ENCODE measurements at regions not wholly inside any gene's neighbourhood (a gene's known extent, or its start where the extent isn't known, plus 50 kb on each side); places are given as distances from the start of the nearest gene placed in this dataset.
A peak's percentile ranks its signal among the peaks of the same experiment; 100 is the strongest.

DNA sequence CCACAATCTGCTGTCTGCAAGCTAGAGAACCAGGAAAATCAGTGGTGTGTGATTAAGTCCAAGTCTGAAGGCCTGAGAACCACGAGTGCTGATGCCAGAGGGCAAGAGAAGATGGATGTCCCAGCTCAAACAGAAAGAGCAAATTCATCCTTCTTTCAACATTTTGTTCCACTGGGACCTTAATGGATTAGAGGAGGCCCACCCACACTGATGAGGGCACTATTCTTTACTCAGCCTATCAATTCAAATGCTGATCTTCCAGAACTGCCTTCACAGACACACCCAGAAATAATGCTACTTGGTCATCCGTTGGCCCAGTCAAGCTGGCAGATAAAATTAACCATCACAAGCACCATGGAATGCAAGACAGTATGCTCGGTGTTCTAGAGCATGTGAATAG is 226.6 kb upstream of the SASH1 start:
- no peak for DNase-seq
- Mint-ChIP-seq H3K27ac (no peak overlapping the region), H3K9me3 (no peaks in the 10 kb centered on the region), H3K4me1 (no peaks in the 10 kb centered on the region), H3K4me3 (no peak overlapping the region), H3K27me3 (peaks cover 11% of the 10 kb centered on the region)
- no peak for ATAC-seq

DNA sequence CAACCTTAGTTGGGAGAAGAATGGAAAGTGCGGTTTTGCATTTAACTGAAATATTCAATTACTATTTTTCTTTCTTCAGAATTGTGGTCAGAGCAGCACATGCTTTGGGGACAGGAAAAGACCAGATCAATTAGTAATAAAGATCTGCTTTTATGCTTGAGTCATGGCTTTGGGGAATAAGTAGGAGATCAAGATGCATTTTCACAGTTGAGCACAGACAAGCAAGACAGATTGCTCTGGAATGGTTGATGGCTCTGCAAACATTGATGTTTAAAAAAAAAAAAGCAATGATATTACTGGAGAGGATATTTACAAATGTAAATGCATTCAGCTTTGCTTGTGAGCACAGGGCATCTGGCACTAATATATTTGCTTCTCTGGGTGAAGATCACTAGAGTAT is 224.4 kb upstream of the SASH1 start:
- Mint-ChIP-seq H3K4me3 (no peak overlapping the region), H3K9me3 (no peaks in the 10 kb centered on the region), H3K27ac (no peak overlapping the region), H3K27me3 (peaks cover 6% of the 10 kb centered on the region), H3K4me1 (no peaks in the 10 kb centered on the region)
- ATAC-seq = no peak
- DNase-seq = no peak

DNA sequence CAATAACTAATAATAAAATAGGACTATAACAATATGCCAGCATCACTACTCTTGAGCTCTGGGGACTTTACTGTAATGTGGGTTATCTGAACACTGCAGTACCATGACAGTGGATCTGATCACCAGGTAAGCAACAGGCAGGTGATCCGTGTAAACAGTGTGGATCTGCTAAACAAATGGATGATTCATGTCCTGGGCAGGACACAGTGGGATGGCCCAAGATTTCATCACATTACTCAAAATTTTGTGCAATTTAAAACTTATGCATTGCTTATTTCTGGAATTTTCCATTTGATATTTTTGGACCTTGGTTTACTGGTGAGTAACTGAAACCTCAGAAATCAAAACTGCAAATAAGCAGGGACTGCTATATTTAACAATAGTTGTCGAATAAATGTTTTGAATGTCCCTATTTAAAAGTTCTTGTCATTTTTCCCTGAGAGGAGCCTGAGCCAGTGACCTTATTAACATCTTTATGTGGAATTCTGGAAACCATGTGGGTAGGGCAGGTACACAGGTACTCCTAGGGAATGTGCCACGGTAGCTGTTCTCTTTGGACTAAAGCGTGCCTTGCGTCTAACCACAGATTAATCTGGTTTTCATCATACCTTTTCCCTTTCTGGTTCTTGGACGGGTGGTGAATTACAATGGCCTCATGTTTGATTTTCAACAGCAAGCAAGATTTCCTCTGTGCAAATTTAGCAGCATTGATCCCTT is 214.5 kb upstream of the SASH1 start:
- no peak for DNase-seq
- no peaks in the 10 kb centered on the region for H3K4me1 Mint-ChIP-seq
- H3K27ac Mint-ChIP-seq = no peak overlapping the region
- H3K9me3 Mint-ChIP-seq = no peaks in the 10 kb centered on the region
- no peak for ATAC-seq
- peaks cover 9% of the 10 kb centered on the region for H3K27me3 Mint-ChIP-seq
- no peak overlapping the region for H3K4me3 Mint-ChIP-seq

DNA sequence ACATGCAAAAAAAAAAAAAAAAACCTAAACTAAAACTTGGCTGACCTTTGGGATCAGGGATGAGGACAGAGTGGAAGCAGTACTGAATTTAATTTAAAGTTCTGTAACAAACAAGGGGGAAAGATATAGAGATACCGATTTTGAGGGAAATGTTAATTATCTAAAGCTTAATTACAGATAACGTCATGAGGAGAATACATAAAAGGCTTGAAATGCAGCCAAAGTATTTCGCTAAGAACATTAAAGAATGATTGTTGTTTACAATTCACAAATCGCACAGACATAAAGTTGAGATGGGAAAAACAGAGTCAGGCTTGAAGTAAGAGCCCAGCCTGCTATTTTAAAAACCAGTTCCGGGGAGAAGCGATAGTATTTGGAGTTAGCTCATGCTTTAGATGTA is 208.0 kb upstream of the SASH1 start:
- DNase-seq = no peak
- no peak for ATAC-seq
- Mint-ChIP-seq H3K4me1 (no peaks in the 10 kb centered on the region), H3K27ac (no peak overlapping the region), H3K9me3 (peaks cover 0 to 11% of the 10 kb centered on the region in 2 donors), H3K27me3 (peaks cover 9% of the 10 kb centered on the region), H3K4me3 (no peak overlapping the region)

DNA sequence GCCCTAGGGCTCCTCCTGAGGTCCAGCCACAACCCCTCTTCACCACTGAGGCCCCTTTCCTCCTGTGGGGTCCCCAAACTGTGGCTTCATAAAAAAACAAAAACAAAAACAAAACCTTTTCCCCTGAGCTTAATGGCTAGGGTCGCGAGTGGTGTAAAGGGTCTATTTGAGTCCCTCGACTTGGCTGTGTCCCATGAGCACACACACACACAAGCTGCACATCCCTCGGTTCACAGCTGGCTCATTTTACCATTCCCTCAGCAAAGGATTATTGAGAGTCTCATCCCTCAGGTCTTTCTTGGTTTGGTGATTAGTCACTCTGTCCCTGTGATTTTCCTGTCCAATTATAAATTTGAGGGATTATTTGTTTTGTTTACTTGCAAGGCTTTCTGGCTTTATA is 206.1 kb upstream of the SASH1 start:
- no peaks in the 10 kb centered on the region for H3K27me3 Mint-ChIP-seq
- ATAC-seq (no peak), DNase-seq (no peak)
- no peaks in the 10 kb centered on the region for H3K4me1 Mint-ChIP-seq
- H3K27ac Mint-ChIP-seq = no peak overlapping the region
- H3K4me3 Mint-ChIP-seq = no peak overlapping the region
- peaks cover 0 to 11% of the 10 kb centered on the region in 2 donors for H3K9me3 Mint-ChIP-seq

DNA sequence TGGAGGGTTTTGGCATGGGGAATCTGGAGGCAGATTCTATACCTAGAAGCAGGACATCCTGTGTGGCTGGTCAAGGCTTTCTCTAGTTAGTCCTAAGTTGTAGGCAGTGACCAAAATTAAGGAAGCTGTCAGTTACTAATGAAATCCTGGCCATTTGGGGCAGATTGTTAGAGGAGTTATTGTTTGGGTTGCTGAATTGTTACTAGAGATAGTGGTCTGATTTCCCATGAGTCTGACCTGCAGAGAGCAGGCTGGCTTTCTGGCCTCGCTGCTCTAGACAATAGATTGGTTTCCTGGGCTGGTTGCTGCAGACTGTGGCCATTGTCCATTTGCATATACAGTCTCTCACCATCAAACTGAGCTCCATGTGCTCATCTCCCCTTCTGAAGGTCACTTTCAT is 205.0 kb upstream of the SASH1 start:
- no peak for ATAC-seq
- Mint-ChIP-seq H3K9me3 (peaks cover 0 to 11% of the 10 kb centered on the region in 2 donors), H3K4me1 (no peaks in the 10 kb centered on the region)

DNA sequence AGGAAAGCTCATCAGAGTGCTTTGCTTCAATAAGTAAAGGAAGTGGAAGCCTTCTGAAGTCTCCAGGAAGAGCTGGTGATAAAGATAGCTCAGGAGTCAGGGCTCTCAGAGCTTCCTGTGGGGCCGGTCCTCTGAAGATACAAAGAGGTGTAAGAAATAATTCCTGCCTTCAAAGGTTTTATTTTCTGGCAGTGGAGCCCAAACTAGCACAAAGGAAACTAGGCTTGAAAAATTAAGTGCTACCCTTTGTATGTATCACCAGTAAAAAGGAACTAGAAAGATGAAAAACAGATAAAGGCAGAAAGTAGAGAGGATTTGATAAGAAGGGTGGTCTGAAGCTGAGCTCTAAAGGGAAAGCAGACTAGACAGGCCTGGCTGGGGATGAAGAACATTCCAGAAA is 204.1 kb upstream of the SASH1 start:
- Mint-ChIP-seq H3K4me3 (no peak overlapping the region), H3K27ac (no peak overlapping the region)

More for the DNA sequence above, 205.0 kb upstream of the SASH1 start:
- Mint-ChIP-seq H3K4me3 (no peak overlapping the region), H3K27ac (no peak overlapping the region), H3K27me3 (peaks cover 4% of the 10 kb centered on the region)
- DNase-seq = no peak

DNA sequence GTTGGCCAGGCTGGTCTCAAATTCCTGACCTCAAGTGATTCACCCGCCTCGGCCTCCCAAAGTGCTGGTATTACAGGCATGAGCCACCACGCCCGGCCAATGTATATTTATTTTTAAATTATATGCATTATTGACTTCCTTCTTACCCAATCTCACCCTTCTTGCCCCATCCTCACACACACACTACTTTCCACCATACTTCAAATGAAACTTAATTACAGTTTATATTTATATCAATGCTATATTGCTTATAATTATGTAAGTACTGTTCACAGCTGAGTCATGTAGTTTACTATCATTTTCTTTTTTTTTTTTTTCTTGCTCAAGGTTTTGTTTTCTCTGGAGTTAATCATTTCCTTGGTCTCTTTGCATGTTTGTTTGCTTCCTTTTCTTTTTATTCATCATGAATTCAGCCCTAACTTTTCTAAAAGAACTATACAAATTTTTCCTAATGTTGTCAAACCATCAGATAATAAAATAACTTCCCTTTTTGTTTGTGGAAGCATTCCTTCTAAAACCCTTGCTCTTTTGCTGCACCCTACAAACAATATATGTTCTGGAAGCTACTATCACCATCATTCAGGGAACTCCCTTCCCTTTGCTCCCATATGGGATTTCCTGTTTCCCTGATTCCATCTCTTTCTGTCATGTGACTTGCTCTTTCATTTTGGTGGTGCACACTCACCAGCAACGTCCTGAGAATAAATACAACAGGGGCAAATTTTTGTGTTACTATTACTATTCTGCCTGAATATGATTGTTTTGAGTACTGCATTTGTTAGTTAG is 201.7 kb upstream of the SASH1 start:
- DNase-seq (no peak), ATAC-seq (no peak)
- H3K9me3 Mint-ChIP-seq = peaks cover 0 to 11% of the 10 kb centered on the region in 2 donors
- H3K27ac Mint-ChIP-seq = no peak overlapping the region
- H3K4me3 Mint-ChIP-seq = no peak overlapping the region
- H3K27me3 Mint-ChIP-seq = peaks cover 18% of the 10 kb centered on the region
- peaks cover 2% of the 10 kb centered on the region for H3K4me1 Mint-ChIP-seq

More for the DNA sequence above, 204.1 kb upstream of the SASH1 start:
- peaks cover 0 to 11% of the 10 kb centered on the region in 2 donors for H3K9me3 Mint-ChIP-seq
- no peak for DNase-seq
- H3K4me1 Mint-ChIP-seq = no peaks in the 10 kb centered on the region
- peaks cover 13% of the 10 kb centered on the region for H3K27me3 Mint-ChIP-seq
- ATAC-seq = no peak

DNA sequence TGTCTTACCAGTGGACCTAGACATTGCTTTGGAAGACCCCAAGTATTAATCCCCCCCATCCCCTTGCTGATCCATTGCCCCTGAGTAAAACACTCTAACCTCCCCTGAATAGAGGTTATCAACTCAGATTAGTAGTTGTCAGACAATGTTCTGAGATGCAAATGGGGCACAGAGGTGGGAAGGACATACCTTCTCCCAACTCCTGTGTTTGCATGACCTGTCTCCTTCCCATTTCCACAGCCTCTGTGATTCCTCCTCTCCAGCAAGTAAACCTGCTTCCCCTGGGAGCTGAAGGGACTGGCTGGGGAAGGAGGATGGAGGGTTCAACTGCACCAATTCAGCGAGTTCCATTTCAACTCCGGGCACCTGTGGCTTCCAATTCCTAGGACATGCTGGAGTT is 199.8 kb upstream of the SASH1 start:
- H3K4me1 Mint-ChIP-seq = peaks cover 16% of the 10 kb centered on the region
- H3K27ac Mint-ChIP-seq = no peak overlapping the region
- peaks cover 18% of the 10 kb centered on the region for H3K27me3 Mint-ChIP-seq
- ATAC-seq = no peak
- no peak for DNase-seq
- H3K4me3 Mint-ChIP-seq = no peak overlapping the region
- peaks cover 0 to 3% of the 10 kb centered on the region in 2 donors for H3K9me3 Mint-ChIP-seq

DNA sequence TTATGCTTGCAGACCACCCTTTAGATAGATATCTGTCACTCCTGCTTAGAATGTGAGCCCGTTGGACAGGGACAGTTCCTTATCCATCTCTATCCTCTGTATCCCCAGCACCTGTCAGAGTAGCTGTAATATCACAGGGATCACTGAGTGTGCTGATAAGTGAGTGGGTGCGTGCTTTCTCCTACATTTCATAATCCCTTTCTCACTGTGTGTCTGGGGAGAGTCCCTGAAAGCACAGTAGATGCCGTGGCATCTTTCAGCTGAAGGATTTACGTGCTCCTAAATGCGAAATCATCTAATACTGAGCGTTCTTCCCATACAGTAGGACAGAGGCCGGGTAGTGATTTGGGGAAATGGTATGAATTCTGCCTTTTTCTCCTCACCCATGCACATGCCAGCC is 198.9 kb upstream of the SASH1 start:
- Mint-ChIP-seq H3K9me3 (no peaks in the 10 kb centered on the region), H3K27ac (no peak overlapping the region), H3K4me1 (peaks cover 16% of the 10 kb centered on the region), H3K27me3 (peaks cover 18% of the 10 kb centered on the region), H3K4me3 (no peak overlapping the region)
- ATAC-seq (no peak), DNase-seq (no peak)

DNA sequence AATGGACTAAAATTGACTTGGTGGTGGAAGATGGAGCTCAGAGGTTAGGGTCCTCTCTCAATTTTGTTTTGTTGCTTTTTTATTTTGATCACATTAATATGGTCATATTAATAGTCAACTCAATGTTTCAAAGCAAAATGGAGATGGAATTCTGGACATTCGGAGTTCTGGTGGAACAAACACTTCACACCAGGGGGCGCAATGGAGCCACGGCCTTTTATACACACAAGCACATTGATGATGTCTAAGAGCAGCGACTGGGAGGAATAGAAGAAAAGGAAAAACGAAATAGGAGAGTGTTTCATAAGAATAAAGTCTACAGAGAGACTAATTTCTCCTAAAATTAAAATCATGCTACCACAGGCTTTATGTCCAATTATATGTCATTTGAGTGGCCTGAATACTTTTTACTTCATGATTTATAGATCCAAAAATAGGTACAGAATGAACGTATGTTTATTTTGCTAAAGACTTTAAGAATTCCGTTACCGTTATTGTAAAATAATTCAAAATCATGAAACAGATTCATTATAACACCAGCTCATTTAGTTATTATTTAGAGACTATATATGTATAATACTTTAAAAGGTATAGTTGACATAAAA is 197.6 kb upstream of the SASH1 start:
- H3K27ac Mint-ChIP-seq = no peak overlapping the region

DNA sequence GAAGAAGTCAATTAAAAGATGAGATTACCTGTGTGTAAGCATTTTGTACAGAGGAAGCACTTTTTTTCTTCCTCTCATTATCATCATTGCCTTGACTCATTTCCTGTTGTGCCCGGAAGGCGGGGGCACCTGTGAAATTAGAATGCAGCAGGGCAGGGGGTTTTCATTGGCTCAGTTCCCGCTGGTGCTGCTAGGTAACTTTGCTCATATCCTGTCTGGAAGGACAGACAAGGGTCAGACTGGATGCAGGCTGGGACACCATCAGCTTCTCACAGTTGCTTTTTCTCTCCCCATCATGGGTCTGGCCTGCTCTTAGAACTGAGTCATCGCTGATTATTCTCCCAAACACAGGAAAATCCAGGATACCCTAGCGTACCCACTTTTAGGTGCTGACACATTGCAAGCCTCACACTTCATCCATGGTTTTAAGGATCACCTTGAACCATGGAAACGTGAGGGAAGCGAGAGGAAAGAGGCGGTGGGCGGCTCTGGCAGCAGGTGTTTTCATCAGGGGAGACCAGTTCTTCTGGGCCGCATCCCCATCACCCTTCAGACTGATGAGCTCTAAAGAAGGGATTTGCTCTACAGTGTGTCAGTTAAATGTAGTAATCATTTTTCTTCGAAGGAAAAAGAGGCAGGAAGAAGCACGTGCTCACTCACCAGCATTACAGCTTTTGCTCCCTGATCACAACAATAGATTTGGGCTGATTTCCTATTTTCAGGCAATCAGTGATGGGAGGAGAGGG is 195.7 kb upstream of the SASH1 start:
- Mint-ChIP-seq H3K27me3 (peaks cover 20% of the 10 kb centered on the region), H3K4me1 (peaks cover 16% of the 10 kb centered on the region), H3K27ac (peak overlapping the region; percentile 67 to 78), H3K4me3 (peak overlapping the region; percentile 24 to 48), H3K9me3 (peaks cover 0 to 7% of the 10 kb centered on the region in 2 donors)
- peak; percentile 97 for ATAC-seq
- DNase-seq = peak; percentile 25 to 74

More for the DNA sequence above, 197.6 kb upstream of the SASH1 start:
- no peak for ATAC-seq
- peaks cover 18% of the 10 kb centered on the region for H3K27me3 Mint-ChIP-seq
- H3K4me1 Mint-ChIP-seq = peaks cover 16% of the 10 kb centered on the region
- peaks cover 0 to 7% of the 10 kb centered on the region in 2 donors for H3K9me3 Mint-ChIP-seq
- H3K4me3 Mint-ChIP-seq = peak overlapping the region in 1 of 2 donors; percentile 35
- DNase-seq = peak; percentile 30 to 58

DNA sequence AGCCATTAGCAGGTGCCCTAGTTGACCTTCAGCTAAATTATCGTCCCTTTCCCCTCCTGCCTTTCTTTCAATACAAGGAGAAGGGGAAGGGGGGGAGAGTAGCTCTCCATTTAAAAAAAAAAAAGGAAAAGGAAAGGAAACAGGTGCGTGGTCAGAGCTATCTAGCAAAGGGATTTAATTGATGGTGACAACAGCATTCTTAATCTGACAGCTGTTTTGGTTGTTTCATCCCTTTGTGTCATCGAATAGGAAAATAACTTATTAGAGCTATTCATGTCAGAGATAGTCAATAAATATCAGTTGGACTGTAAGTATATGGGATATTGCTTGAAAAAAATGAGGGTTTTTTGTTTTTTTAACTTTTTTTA is 195.2 kb upstream of the SASH1 start:
- Mint-ChIP-seq H3K27ac (peak overlapping the region in 1 of 2 donors; percentile 28), H3K4me1 (peaks cover 16% of the 10 kb centered on the region), H3K4me3 (no peak overlapping the region), H3K27me3 (peaks cover 23% of the 10 kb centered on the region), H3K9me3 (peaks cover 0 to 7% of the 10 kb centered on the region in 2 donors)
- DNase-seq = no peak
- no peak for ATAC-seq

DNA sequence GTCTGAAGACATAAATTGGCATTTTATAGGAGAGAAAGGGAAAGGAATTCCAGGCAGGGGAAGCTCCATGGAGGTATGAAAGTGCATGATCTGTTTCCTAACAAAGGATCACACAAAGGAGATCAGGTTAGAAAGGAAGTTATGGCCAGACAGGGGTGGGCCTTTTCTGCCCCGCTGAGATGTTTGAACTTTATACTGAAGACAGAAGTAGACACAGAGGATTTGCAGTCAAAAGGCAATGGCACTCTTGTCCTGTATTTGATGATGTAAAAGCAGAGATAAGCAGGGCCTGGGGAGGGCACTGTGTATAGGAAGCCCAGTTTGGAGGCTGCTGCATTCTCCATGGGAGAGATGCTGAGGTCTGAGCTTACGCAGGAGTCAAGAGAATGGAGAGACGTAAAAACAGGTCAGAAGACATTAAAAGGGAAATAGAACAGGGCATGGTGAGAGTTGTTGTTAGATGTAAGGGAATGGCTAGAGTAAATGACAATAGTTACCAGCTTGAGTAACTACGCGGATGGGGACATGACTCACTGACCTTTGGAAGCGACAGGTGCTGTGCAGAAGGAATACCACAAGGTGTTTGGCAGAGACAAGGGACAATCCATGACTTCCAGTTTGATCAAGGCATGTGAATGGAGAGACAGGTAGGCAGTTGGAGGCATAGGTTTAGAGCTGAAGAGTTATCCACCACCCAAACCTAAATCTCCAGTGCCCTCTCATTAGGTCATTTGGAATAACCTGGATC is 190.6 kb upstream of the SASH1 start:
- Mint-ChIP-seq H3K4me3 (no peak overlapping the region), H3K27me3 (peaks cover 8% of the 10 kb centered on the region), H3K9me3 (peaks cover 0 to 7% of the 10 kb centered on the region in 2 donors), H3K4me1 (peaks cover 3% of the 10 kb centered on the region), H3K27ac (no peak overlapping the region)
- DNase-seq = no peak
- no peak for ATAC-seq

DNA sequence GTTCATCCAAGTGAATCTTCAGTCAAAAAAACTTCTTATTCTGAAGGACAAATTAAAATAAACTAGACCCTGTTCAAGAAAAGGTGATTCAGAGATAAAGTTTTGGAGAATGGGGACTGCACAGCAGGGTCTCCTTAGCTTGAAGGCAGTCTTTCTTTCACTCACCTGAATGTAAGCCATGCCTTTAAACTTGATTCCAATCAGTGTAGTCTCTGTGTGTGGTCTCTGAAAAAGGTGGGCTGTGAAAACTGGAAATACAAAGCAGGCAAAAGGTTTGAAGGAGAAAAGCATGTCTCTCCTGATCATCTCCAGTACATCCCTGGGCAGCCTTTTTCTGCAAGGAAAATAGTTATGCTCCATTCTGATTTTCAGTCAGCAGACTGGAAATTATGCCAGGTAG is 188.0 kb upstream of the SASH1 start:
- Mint-ChIP-seq H3K9me3 (peaks cover 0 to under 1% of the 10 kb centered on the region in 2 donors), H3K27ac (no peak overlapping the region), H3K4me3 (no peak overlapping the region), H3K4me1 (no peaks in the 10 kb centered on the region), H3K27me3 (peaks cover 8% of the 10 kb centered on the region)
- DNase-seq = no peak
- no peak for ATAC-seq
